Hepatic stellate cell (primary cell): ENCODE measurements at regions not wholly inside any gene's neighbourhood (a gene's known extent, or its start where the extent isn't known, plus 50 kb on each side); places are given as distances from the start of the nearest gene placed in this dataset.
A peak's percentile ranks its signal among the peaks of the same experiment; 100 is the strongest.

Source experiments
- DNase-seq: peaks from one replicate; pipeline ENCODE4 v3.0.0; 2011; ENCODE audit warnings: low spot score

DNA sequence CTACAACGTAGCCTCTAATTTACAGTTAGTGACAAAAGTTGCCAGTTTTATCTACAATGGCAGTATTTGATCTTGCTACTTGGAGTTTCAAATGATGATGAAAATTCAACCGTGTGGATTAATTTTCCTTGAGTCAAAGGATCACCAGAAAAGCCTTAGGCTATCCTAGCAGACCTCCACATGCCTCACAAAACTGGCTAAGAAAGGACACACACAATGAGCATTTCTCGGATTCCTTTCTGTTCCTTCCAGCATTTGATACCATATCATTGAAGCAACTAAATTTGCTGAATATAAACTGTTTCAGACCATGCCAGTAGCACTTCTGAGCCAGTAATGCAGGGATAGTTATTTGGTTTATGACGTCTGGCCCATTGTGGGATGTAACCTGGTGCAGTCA is 587.4 kb upstream of the MDFIC2 start:
- no peak for DNase-seq

GRCh38 chr3:70890020-70890394 is 577.6 kb upstream of the MDFIC2 start:
- DNase-seq, result no peak

GRCh38 chr3:70889162-70890019 is 577.0 kb upstream of the MDFIC2 start:
- no peak for DNase-seq

- DNase-seq, result no peak
Measured at GRCh38 chr3:70885636-70886035, 573.2 kb upstream of the MDFIC2 start.

DNA sequence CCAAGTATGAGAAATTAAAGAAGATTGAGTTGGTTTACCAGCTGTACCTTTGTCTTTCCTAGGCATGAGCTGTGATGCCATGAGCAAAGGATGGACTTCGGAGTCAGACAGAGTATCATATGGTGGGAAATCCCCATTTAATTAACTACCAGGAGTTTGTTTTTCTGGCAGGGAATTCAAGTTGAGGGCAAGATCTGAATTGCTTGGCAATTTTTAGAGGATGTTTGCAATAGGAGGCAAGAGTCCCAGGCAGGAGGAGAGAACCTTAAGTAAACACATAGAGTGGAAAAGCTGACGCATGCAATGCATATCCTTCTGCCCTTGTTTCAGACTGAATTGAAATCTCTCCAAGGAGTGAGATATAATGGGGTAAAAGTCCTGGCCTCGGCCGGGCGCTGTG is 569.7 kb upstream of the MDFIC2 start:
- DNase-seq, result no peak

GRCh38 chr3:70880421-70880820 is 568.0 kb upstream of the MDFIC2 start:
- no peak for DNase-seq

- DNase-seq, result no peak
Measured at GRCh38 chr3:70876154-70876553, 563.7 kb upstream of the MDFIC2 start.

DNA sequence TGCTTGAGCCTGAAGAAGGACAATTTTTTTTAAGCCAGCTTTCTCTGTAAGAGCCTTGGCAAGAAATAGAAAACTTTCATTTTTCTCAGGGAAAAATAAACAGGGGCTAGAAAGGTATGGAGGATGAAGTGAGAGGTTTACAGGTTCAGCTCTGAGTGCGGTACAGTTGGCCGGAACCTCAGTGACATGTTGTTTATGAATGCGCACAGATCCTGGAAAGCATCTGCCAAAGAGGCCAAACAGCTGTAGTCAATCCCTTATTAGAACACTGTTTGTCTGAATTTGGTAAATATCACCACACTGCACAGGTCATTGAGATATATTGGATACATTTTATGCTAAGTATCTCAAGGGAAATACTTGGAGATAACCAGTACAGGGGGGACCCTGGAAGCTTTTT is 561.8 kb upstream of the MDFIC2 start:
- no peak for DNase-seq

GRCh38 chr3:70873686-70874085 is 561.2 kb upstream of the MDFIC2 start:
- no peak for DNase-seq

- no peak for DNase-seq
Measured at GRCh38 chr3:70871909-70872656, 559.6 kb upstream of the MDFIC2 start.

DNA sequence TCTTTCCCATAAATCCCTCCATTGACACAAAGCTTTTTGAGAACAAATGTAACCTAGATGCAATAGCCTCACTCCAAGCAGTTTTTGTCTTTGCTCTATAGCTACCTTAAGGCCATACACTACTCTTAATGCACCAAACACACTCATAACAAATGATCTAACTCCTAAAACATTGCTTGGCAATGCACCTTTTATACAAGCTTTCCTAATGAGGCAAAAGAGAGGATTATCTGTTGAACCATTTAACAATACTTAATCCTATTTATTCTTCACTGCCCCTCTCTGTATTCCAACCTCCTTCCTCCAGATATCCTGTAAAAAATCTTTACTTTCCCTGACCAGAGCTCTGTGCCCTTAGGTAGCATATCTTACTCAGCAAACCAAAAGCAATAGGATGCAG is 558.1 kb upstream of the MDFIC2 start:
- no peak for DNase-seq

- no peak for DNase-seq
Measured at GRCh38 chr3:70868561-70868960, 556.1 kb upstream of the MDFIC2 start.

DNA sequence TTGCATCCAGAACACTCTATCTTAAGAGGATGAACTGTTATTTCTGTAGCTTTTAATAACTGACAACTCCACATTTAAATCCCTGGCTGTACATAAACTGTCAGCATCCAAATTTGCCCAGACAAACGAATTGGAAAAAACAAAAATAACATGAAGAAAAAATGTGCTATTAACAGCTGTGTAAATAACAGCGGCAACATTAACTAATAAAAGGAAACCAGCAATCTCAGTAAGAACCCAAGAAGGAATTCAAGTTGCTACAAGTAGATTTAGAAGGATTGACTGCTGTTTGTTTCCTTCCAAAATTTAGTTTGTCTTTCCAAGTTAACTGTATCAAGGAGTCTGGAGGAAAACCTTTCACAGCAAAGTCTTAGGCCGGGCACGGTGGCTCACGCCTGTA is 550.6 kb upstream of the MDFIC2 start:
- no peak for DNase-seq

DNA sequence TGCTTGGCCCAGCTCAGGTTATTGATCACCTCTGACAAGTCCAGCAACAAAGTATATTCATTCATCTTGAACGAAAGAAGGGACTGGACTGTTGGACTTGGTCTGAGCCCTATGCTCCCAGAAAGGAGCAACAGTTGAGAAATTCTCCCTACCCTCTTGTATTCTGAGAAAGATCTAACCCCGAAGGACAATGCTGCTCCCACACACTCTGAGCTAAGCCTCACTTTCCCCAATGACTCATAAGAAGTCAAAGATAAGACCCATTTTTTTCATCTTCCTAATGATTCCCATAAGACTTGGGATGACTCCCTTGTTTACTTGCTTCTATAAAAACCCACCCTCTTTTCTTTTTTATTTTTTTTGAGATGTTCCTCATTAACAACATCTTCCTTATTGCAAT is 549.4 kb upstream of the MDFIC2 start:
- no peak for DNase-seq

- no peak for DNase-seq
Measured at GRCh38 chr3:70861234-70861633, 548.8 kb upstream of the MDFIC2 start.

- no peak for DNase-seq
Measured at GRCh38 chr3:70857916-70858315, 545.5 kb upstream of the MDFIC2 start.

GRCh38 chr3:70856414-70857162 is 544.1 kb upstream of the MDFIC2 start:
- DNase-seq, result peak; percentile 40

- DNase-seq, result no peak
Measured at GRCh38 chr3:70855149-70855548, 542.7 kb upstream of the MDFIC2 start.

GRCh38 chr3:70854108-70854507 is 541.7 kb upstream of the MDFIC2 start:
- no peak for DNase-seq

DNA sequence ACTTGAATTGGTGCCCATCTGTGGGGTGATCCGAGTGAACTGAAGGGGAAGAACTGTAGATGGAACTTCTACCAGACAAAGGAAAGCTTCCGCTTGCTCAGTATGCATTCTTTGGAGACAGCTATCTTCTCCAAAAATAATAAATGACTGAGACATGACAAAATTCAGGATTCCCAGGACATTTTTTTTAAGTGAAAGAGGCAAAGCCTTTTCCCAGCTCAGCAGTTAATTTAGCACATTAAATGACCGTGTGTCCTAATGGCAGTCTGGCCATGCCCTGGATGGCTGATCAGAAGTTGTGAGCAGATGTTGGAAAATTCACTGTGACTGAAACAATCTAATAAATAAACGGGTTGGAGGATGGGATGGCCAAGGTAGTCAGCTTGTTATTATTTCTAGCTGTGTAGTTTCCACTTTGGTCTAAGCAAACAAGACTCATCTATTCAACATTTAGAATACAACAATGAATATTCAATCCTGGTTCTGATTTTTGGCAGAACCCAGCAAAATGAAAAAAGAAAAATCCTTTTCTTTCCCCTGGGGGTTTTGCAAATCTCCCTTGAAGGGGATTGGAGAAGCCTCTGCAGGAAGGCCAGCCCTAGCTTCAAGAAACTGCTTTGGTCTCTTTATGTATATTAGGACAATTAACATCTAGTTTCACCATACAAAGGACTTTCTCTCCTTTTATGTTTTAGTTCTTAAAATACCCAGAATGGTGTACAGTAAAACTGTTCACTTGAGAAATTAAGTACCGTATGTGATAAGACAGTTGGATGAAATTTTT is 540.9 kb upstream of the MDFIC2 start:
- DNase-seq, result no peak

DNA sequence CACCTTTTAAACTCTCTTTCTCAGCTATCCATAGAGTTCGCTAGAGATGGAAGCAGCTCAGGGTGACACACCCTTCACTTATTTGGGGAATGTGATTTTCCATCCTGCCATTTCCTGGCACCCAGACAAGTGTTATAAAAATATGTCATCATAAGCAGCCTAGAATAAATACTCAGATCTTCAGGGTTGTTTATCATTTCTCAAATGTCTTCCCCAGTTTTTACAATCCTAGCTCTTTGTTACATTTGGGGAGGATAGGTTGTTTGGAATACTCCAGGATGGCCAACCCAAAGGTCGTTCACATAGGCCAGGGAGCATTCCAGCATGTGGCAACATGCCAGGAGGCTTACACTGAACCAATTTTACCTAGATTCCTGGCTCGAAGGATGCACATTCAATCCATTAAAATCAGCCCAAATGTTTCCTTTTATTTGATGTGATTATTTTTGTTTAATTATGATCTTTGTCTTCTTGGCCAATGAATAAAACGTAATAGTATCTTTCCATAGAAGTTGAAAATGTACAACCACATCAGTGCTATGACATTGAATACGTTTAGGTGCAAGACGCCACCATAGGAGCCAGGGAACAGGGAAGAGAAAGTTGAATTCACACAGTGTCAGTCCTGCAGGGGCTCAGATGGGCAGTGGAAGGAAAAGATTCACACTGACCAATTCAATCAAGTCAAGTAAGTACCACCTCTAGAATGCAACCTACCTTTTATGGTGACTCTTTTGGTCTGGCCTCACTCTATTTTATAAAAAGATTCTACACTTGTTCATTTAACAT is 537.7 kb upstream of the MDFIC2 start:
- DNase-seq, result peak; percentile 50
